ENCODE measurements at regions not wholly inside any gene's neighbourhood (a gene's known extent, or its start where the extent isn't known, plus 50 kb on each side); places are given as distances from the start of the nearest gene placed in this dataset.

DNA sequence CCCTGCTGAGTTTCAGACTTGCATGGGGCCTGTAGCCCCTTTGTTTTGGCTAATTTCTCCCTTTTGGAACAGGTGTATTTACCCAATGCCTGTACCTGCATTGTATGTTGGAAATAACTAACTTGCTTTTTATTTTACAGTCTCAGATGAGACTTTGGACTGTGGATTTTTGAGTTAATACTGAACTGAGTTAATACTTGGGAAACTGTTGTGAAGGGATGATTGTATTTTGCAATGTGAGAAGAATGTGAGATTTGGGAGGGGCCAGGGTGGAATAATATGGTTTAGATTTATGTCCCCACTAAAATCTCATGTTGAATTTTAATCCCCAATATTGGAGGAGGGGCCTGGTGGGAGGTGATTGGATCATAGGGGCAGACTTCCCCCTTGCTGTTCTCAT, 99.1 kb upstream of the IRAK1BP1 start:
- Histone ChIP-seq H3K4me3 (ENCODE audit: low read depth, low read length, poor library complexity, severe bottlenecking) (no peak overlapping the region), H3K36me3 (ENCODE audit: insufficient read depth, low read length, poor library complexity, severe bottlenecking) (no peaks in the 10 kb centered on the region), H3K27me3 (replicated peaks; ENCODE audit: insufficient read depth, low read depth, low read length, poor library complexity) (no peaks in the 10 kb centered on the region), H3K4me1 (ENCODE audit: insufficient read depth, low read length, poor library complexity, severe bottlenecking) (no peaks in the 10 kb centered on the region), H3K9me3 (ENCODE audit: low read depth, low read length, poor library complexity, severe bottlenecking) (no peaks in the 10 kb centered on the region), H3K27ac (ENCODE audit: low read depth, low read length, poor library complexity, severe bottlenecking) (no peak overlapping the region)
- ChIA-PET CTCF (no interaction called here), POLR2A (ENCODE audit: low non-redundant PET) (no interaction called here)
- no TSS peak for BruUV-seq (replicated peaks)
- TF ChIP-seq EZH2 (IDR thresholded peaks at IDR 0.05; ENCODE audit: borderline replicate concordance, low read depth, low read length, poor library complexity, severe bottlenecking), result no peak
- TF ChIP-seq, protein P1, sequence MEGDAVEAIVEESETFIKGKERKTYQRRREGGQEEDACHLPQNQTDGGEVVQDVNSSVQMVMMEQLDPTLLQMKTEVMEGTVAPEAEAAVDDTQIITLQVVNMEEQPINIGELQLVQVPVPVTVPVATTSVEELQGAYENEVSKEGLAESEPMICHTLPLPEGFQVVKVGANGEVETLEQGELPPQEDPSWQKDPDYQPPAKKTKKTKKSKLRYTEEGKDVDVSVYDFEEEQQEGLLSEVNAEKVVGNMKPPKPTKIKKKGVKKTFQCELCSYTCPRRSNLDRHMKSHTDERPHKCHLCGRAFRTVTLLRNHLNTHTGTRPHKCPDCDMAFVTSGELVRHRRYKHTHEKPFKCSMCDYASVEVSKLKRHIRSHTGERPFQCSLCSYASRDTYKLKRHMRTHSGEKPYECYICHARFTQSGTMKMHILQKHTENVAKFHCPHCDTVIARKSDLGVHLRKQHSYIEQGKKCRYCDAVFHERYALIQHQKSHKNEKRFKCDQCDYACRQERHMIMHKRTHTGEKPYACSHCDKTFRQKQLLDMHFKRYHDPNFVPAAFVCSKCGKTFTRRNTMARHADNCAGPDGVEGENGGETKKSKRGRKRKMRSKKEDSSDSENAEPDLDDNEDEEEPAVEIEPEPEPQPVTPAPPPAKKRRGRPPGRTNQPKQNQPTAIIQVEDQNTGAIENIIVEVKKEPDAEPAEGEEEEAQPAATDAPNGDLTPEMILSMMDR (conservative IDR thresholded peaks at IDR 0.05; ENCODE audit: low read depth, low read length), result no peak
- DNase-seq (ENCODE audit: low spot score), result no peak
- intact Hi-C loops (cut with micrococcal nuclease; ENCODE audit: unreplicated experiment), result no loop called here

- Histone ChIP-seq H3K27ac (ENCODE audit: low read depth, low read length, poor library complexity, severe bottlenecking) (no peak overlapping the region), H3K36me3 (ENCODE audit: insufficient read depth, low read length, poor library complexity, severe bottlenecking) (no peaks in the 10 kb centered on the region), H3K27me3 (replicated peaks; ENCODE audit: insufficient read depth, low read depth, low read length, poor library complexity) (no peaks in the 10 kb centered on the region), H3K9me3 (ENCODE audit: low read depth, low read length, poor library complexity, severe bottlenecking) (no peaks in the 10 kb centered on the region), H3K4me3 (ENCODE audit: low read depth, low read length, poor library complexity, severe bottlenecking) (no peak overlapping the region), H3K4me1 (ENCODE audit: insufficient read depth, low read length, poor library complexity, severe bottlenecking) (no peaks in the 10 kb centered on the region)
- BruUV-seq (replicated peaks), result no TSS peak
- TF ChIP-seq, protein P1 (conservative IDR thresholded peaks at IDR 0.05; ENCODE audit: low read depth, low read length), result no peak
- no peak for TF ChIP-seq EZH2 (IDR thresholded peaks at IDR 0.05; ENCODE audit: borderline replicate concordance, low read depth, low read length, poor library complexity, severe bottlenecking)
- ChIA-PET CTCF (no interaction called here), POLR2A (ENCODE audit: low non-redundant PET) (no interaction called here)
- intact Hi-C loops (cut with micrococcal nuclease; ENCODE audit: unreplicated experiment), result no loop called here
- DNase-seq (ENCODE audit: low spot score), result no peak
Observed at GRCh38 chr6:78770765-78771164, 96.6 kb upstream of the IRAK1BP1 start.

DNA sequence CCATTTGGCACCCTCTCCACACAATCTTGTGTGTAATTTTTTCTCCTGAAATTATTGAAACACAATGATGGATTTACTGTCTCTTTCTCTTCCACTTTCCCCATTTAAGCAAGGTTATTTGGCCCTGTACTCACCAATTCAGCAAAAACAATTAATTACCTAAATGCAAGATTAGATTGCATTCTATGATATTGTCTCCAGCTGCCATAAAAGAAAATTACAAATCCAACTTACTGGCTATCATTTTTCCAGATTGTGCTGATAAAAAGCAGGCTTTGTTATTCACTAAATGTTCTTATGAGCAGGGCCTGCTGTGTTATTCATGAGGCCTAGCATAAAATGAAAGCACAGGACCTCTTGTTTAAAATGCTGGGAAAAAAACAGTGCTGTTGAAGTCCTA, 95.8 kb upstream of the IRAK1BP1 start:
- peak; percentile 1 for DNase-seq (ENCODE audit: low spot score)
- Histone ChIP-seq H3K36me3 (ENCODE audit: insufficient read depth, low read length, poor library complexity, severe bottlenecking) (no peaks in the 10 kb centered on the region), H3K4me1 (ENCODE audit: insufficient read depth, low read length, poor library complexity, severe bottlenecking) (no peaks in the 10 kb centered on the region), H3K27me3 (replicated peaks; ENCODE audit: insufficient read depth, low read depth, low read length, poor library complexity) (no peaks in the 10 kb centered on the region), H3K4me3 (ENCODE audit: low read depth, low read length, poor library complexity, severe bottlenecking) (no peak overlapping the region), H3K9me3 (ENCODE audit: low read depth, low read length, poor library complexity, severe bottlenecking) (no peaks in the 10 kb centered on the region), H3K27ac (ENCODE audit: low read depth, low read length, poor library complexity, severe bottlenecking) (no peak overlapping the region)
- no TSS peak for BruUV-seq (replicated peaks)
- ChIA-PET POLR2A (ENCODE audit: low non-redundant PET) (no interaction called here), CTCF (no interaction called here)
- TF ChIP-seq, protein P1 (conservative IDR thresholded peaks at IDR 0.05; ENCODE audit: low read depth, low read length), result no peak
- TF ChIP-seq EZH2 (IDR thresholded peaks at IDR 0.05; ENCODE audit: borderline replicate concordance, low read depth, low read length, poor library complexity, severe bottlenecking), result no peak
- intact Hi-C loops (cut with micrococcal nuclease; ENCODE audit: unreplicated experiment), result no loop called here
